MCF 10A (cell line): ENCODE measurements at regions not wholly inside any gene's neighbourhood (a gene's known extent, or its start where the extent isn't known, plus 50 kb on each side); places are given as distances from the start of the nearest gene placed in this dataset.

Source experiments
- BruUV-seq: library from RNA; stranded (reverse); fragments of 400-500 nt; replicated peaks from 2 replicates; lab custom pipeline; 2021; lab: Mats Ljungman, UMichigan
- CTCF ChIA-PET: fragments of 300-600 bp; sonication (Branson Sonifier 250); formaldehyde crosslinking; extraction: SDS; loops from one replicate; lab custom pipeline; 2021; ENCODE audit warnings: antibody characterized with exemption, inconsistent platforms; lab: Yijun Ruan, JAX
- POLR2A ChIA-PET: fragments of 300-600, 350-650 bp; sonication (Branson Sonifier 250); formaldehyde crosslinking; extraction: SDS; loops from one replicate; lab custom pipeline; 2020; ENCODE audit warnings: antibody characterized with exemption, inconsistent platforms; lab: Yijun Ruan, JAX
- DNase-seq: peaks from one replicate; pipeline ENCODE4 v3.0.0-alpha.2; 2018; ENCODE audit not compliant: unreplicated experiment
- H3K27ac Mint-ChIP-seq: one replicate; pipeline ENCODE4 v1.8.0; 2022; ENCODE audit warnings: mild to moderate bottlenecking, low read depth, mixed read lengths; ENCODE audit not compliant: unreplicated experiment
- H3K27me3 Mint-ChIP-seq: one replicate; pipeline ENCODE4 v1.8.0; 2022; ENCODE audit warnings: mixed read lengths; ENCODE audit not compliant: insufficient read depth, unreplicated experiment
- H3K36me3 Mint-ChIP-seq: one replicate; pipeline ENCODE4 v1.8.0; 2022; ENCODE audit warnings: mild to moderate bottlenecking, moderate library complexity, mixed read lengths; ENCODE audit not compliant: insufficient read depth, unreplicated experiment
- H3K4me1 Mint-ChIP-seq: one replicate; pipeline ENCODE4 v1.8.0; 2022; ENCODE audit warnings: mixed read lengths; ENCODE audit not compliant: insufficient read depth, unreplicated experiment
- H3K4me3 Mint-ChIP-seq: one replicate; pipeline ENCODE4 v1.8.0; 2022; ENCODE audit warnings: mild to moderate bottlenecking, moderate library complexity, mixed read lengths; ENCODE audit not compliant: unreplicated experiment
- H3K9me3 Mint-ChIP-seq: one replicate; pipeline ENCODE4 v1.8.0; 2022; ENCODE audit warnings: mixed read lengths; ENCODE audit not compliant: unreplicated experiment
- intact Hi-C: fragments of 100-400 bp; cut with micrococcal nuclease; formaldehyde crosslinking; loops from 2 replicates; pipeline ENCODE4 v1.14.1; 2022
- TF ChIP-seq, protein P1 (sequence below): fragments of 200-600 bp; IDR thresholded peaks from one replicate; pipeline ENCODE4 v1.8.0; 2022; ENCODE audit warnings: antibody characterized with exemption, mild to moderate bottlenecking; ENCODE audit not compliant: unreplicated experiment

DNA sequence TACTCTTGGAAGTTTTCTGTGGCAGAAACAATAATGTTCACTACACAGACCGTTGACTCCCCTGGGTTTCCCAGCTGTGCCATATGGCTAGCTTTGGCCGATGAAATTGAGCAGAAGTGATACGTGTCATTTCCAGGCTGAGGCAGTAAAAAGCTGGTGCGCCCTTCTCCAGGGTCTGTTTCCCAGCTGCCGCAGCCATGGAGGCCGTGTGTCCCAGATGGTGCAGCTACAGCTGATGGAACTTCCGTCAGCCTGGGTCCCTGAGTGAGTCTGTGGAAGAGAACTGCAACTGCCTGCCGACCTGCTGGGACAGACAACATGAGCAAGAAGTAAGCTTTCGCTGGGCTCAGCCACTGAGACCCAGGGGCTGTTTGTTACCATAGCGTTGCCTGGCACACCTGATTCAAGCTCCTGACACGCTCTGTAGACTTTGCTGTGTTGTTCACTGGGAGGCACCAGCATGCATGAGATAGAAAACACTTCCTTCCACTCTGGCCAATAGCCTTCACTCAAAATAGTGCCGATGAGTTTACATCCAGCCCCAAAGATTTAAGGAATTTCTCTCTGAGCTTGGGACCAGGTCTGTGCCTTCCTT is 116.3 kb upstream of the SLC25A33 start:
- TF ChIP-seq, protein P1, sequence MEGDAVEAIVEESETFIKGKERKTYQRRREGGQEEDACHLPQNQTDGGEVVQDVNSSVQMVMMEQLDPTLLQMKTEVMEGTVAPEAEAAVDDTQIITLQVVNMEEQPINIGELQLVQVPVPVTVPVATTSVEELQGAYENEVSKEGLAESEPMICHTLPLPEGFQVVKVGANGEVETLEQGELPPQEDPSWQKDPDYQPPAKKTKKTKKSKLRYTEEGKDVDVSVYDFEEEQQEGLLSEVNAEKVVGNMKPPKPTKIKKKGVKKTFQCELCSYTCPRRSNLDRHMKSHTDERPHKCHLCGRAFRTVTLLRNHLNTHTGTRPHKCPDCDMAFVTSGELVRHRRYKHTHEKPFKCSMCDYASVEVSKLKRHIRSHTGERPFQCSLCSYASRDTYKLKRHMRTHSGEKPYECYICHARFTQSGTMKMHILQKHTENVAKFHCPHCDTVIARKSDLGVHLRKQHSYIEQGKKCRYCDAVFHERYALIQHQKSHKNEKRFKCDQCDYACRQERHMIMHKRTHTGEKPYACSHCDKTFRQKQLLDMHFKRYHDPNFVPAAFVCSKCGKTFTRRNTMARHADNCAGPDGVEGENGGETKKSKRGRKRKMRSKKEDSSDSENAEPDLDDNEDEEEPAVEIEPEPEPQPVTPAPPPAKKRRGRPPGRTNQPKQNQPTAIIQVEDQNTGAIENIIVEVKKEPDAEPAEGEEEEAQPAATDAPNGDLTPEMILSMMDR, result no peak
- H3K27ac Mint-ChIP-seq, result no peak overlapping the region
- ChIA-PET CTCF (no interaction called here), POLR2A (interaction anchor here (0.7 to 1.1 kb wide), 2 partner anchors 16 to 262 kb away, joined by 3 read pairs; no protein-coding TSS in a partner anchor)
- no peak overlapping the region for H3K4me3 Mint-ChIP-seq
- H3K27me3 Mint-ChIP-seq, result peaks cover 23% of the 10 kb centered on the region
- H3K4me1 Mint-ChIP-seq, result no peaks in the 10 kb centered on the region
- no peaks in the 10 kb centered on the region for H3K9me3 Mint-ChIP-seq
- intact Hi-C loops, result no loop called here
- H3K36me3 Mint-ChIP-seq, result no peaks in the 10 kb centered on the region
- DNase-seq, result no peak
- no TSS peak for BruUV-seq

DNA sequence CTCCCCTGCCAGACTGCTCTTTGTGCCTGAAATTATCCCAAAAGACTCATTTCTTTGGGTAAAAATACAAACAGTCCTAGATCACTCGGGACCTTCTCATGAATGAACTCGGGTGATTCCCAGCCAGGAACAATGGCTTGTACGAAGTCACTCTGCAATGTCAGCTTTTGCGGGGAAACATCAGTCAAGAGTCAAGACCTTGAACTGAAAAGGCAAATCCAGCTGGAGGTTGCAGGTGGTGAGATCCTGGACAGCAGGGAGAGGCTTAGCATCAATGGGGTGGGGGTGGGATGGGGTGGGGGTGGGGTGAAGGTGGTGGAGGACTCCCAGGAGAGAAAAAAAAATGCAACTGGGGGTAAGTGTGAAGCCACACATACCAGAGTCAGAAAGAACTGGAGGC is 115.0 kb upstream of the SLC25A33 start:
- POLR2A ChIA-PET, result interaction anchor here (1.1 kb wide), 1 partner anchor 14 kb away, joined by 3 read pairs; no protein-coding TSS in a partner anchor
- no TSS peak for BruUV-seq
- CTCF ChIA-PET, result no interaction called here
- Mint-ChIP-seq H3K9me3 (no peaks in the 10 kb centered on the region), H3K4me3 (no peak overlapping the region), H3K27me3 (peaks cover 23% of the 10 kb centered on the region), H3K4me1 (peaks cover 5% of the 10 kb centered on the region), H3K27ac (no peak overlapping the region), H3K36me3 (no peaks in the 10 kb centered on the region)
- DNase-seq, result no peak
- TF ChIP-seq, protein P1, result no peak
- intact Hi-C loops, result no loop called here

DNA sequence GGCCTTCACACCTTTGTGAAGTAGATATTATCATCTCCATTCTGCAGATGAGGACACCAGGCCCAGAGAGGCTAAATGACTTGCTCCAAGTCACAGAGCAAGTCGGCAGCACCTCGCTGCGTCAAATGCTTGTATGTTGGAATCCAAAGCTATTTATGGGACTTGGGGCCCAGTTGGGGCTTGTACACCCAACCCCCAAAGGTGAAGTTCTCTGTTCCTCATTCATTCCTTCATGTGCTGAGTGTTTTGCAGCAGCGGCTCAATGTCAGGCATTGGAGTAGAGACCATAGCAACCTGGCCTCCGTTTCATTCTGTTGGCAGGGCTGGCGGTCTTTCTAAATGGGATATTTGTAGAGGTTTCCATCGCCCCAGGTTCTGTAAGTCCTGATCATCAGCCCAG is 113.4 kb upstream of the SLC25A33 start:
- no peaks in the 10 kb centered on the region for H3K36me3 Mint-ChIP-seq
- DNase-seq, result no peak
- no peak overlapping the region for H3K4me3 Mint-ChIP-seq
- TF ChIP-seq, protein P1, result no peak
- BruUV-seq, result no TSS peak
- H3K27me3 Mint-ChIP-seq, result peaks cover 23% of the 10 kb centered on the region
- H3K4me1 Mint-ChIP-seq, result peaks cover 17% of the 10 kb centered on the region
- no peaks in the 10 kb centered on the region for H3K9me3 Mint-ChIP-seq
- ChIA-PET POLR2A (interaction anchor here (0.9 to 1.6 kb wide), 2 partner anchors 18 to 169 kb away, joined by 3 read pairs; no protein-coding TSS in a partner anchor), CTCF (interaction anchor here (0.6 to 1.6 kb wide), 2 partner anchors 9 to 135 kb away, joined by 3 to 4 read pairs; no protein-coding TSS in a partner anchor)
- peak overlapping the region; percentile 23 for H3K27ac Mint-ChIP-seq
- intact Hi-C loops, result no loop called here

DNA sequence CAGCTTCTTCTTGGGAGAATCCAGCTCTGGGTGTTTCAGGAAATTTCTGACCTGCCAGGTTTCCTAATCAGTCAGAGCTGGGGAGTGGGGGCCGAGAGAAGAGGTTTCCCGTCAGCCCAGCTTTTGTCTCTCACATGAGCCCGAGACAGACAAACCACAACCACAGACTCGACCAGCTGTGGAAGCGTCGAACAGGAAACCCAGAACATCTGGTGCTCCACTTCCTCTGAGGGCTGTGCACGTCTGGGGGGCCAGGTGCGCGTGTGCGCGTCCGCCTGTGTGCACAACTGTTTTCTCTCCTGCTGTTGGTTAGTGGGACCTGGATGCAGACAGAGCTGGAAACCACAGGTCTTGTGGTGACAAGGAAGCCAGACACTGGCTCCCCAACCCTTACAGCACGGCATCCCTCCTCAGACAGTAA is 113.0 kb upstream of the SLC25A33 start:
- no peaks in the 10 kb centered on the region for H3K9me3 Mint-ChIP-seq
- no peaks in the 10 kb centered on the region for H3K36me3 Mint-ChIP-seq
- ChIA-PET POLR2A (interaction anchor here (0.9 to 1.6 kb wide), 2 partner anchors 18 to 170 kb away, joined by 3 read pairs; no protein-coding TSS in a partner anchor), CTCF (interaction anchor here (0.6 to 1.6 kb wide), 3 partner anchors 8 to 136 kb away, joined by 3 to 4 read pairs (median 3); no protein-coding TSS in a partner anchor)
- TF ChIP-seq, protein P1, result no peak
- peaks cover 17% of the 10 kb centered on the region for H3K4me1 Mint-ChIP-seq
- peak overlapping the region; percentile 23 for H3K27ac Mint-ChIP-seq
- H3K4me3 Mint-ChIP-seq, result no peak overlapping the region
- BruUV-seq, result no TSS peak
- intact Hi-C loops, result no loop called here
- peaks cover 18% of the 10 kb centered on the region for H3K27me3 Mint-ChIP-seq
- DNase-seq, result no peak
